GM21786 (cell line): ENCODE measurements at regions not wholly inside any gene's neighbourhood (a gene's known extent, or its start where the extent isn't known, plus 50 kb on each side); places are given as distances from the start of the nearest gene placed in this dataset.

ENCODE experiments used
- ATAC-seq: cut with Tn5 transposase; IDR thresholded peaks from one replicate; pipeline ENCODE4 v1.9.1; 2021; ENCODE audit not compliant: unreplicated experiment

DNA sequence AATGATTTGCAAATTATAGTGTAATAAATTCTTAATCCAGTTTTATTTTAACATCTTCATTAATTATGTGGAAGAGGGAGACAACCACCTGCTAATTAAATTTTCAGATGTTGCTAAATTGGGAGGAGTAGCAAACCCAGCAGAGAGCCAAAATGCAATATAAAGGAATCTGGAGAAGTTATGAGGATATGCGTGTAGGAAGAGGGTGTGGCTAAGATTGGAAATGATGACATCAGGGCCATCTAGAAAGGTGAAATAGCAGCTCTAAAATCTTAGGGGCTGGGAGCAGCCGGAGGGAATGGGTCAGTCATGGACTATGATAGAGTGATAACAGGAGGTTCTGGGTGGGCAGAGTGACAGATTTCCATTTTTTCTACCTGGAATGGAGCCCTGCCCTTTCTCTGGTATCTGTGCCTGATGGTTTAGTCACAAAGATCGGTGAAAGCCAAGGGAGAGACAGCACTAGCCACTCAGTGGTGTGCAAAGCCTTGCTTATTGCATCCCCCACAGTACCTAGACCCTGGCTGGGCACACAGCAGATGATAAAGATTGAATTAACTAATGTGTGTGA lies 379.2 kb upstream of the CELF4 start:
- no peak for ATAC-seq

DNA sequence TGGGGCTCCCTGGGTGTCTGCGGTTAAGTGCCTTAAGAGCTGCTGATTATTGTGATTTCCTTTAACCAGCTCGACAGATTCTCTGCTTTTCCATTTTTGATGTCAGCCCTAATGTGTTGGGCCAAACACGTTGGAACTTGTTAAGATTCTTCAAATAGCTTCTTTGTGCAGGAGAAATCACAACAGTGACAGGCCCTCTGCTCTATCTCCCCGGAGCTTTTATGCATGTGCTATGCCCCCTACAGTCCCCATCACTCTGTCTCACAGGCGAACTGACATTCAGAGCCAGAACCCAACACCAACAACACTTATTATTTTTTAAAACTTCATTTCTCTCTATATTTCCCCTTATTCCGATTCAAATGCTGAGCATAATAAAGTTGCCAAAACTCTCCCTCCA lies 371.7 kb upstream of the CELF4 start:
- no peak for ATAC-seq

DNA sequence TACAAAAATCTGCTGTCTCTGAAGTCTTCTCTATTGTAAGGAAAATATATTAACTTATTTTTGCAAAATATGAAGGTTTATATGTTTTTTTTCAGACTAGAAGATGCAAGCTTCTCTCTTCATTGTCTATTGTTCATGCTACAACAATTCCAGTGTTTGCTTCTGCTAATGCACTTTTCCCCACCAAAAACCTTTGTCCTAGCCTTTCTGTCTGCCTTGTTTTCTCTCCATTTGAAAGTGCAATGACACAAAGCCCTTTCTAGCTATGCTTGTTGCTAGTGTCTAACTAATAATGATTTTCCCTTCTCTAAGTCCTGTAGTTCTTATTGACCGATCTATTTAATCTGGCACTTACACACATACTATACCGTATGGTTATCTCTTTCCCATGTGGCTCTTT lies 369.5 kb upstream of the CELF4 start:
- no peak for ATAC-seq

DNA sequence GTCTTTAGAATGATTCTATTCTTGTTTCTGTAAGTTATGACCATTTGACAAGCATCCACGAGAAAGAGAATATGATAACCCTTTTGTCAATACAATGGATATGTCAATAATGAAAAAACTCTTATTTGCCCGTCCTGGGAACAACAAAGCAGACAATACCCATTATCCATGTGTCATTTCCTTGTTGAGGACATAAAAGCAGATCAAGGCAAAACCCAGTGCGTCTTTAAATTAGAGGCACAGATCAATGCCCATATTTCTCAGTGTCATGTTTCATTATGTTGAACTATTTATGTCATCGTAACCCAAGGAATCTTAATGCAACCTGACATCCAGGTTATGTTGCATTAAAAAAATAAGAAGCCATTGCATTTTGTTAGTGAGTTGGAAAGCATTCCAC lies 365.0 kb upstream of the CELF4 start:
- ATAC-seq = no peak

DNA sequence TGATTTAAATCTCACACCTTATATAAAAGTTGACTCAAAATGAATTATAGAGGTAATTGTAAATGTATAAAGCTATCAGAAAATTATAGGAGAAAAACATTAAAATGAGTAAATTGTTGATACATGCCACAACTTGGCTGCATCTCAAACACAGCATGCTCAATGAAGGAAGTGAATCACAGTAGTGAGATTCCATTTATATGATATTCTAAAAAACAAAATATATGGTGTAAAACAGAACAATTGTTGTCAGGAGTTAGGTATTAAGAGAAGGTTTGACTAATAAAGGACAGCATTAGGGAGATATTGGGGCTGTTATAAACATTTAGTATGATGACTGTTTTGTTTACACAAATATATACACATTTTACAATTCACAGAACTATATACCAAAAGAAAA lies 356.6 kb upstream of the CELF4 start:
- ATAC-seq = no peak

DNA sequence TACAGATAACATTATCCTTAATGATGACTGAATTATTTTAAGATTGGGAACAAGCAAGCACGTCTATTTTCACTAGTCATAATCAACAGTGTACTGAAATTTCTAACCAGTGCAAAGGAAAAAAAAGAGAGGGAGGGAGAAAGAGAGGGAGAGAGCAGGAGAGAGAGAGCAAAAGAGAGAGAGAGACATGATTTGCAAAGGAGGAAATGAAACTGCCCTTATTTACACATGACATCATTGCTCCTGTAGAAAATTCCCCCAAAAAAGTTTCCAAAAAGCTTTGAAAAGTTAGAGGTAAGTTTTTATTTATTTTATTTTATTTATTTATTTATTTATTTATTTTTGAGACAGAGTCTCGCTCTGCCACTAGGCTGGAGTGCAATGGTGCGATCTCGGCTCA lies 355.3 kb upstream of the CELF4 start:
- no peak for ATAC-seq

DNA sequence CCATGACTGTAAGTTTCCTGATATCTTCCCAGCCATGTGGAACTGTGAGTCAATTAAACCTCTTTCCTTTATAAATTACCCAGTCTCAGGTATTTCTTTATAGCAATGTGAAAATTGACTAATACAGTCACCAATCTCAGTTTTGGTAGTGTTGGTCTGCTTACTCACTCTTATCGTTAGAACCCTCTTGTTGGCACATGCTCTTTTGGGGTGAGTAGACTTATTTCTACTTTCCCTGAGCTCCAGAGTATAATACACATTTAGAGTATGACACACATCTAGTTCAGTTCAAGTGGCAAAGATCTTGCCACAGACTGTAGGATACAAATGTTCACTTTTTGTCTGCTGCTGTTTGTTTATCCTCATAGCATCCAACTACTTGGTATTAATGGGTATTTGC lies 347.5 kb upstream of the CELF4 start:
- ATAC-seq = no peak

DNA sequence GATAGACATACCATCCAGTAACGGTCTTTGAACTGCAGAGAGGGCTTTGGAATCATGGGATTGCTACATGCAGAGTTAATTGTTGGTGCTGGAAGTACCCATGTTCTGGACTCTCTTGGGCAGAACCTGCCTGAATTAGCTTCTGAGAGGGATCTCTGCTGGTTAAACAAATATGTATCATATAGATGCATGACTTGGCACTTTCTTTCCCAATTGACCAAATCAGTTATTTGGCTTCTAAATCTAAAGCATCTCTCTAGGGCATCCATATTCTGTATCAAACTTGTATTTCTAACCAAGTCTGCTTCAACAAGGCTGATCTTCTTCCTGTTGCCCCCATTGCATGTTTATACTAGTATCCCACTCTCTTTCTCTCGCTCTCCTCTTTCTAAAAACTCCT lies 336.7 kb upstream of the CELF4 start:
- ATAC-seq = no peak

DNA sequence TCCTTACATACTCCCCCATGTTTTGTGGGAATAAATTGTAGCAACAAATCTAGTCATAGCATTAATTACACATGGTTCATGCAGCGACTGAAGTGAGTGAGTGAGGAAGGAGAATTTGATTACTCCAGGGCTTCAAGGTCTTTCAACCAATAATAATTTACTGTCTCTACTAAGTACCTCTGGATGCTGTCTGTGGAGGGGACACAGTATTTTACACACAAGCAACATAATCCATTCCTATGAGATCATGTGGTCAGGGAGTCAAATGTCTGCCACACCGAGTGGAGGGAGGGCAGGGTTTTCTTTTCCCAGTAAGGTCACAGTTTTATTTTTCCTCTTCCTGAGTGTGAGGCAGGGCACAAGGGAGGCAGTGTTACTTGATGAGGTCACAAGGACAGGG lies 334.7 kb upstream of the CELF4 start:
- no peak for ATAC-seq

DNA sequence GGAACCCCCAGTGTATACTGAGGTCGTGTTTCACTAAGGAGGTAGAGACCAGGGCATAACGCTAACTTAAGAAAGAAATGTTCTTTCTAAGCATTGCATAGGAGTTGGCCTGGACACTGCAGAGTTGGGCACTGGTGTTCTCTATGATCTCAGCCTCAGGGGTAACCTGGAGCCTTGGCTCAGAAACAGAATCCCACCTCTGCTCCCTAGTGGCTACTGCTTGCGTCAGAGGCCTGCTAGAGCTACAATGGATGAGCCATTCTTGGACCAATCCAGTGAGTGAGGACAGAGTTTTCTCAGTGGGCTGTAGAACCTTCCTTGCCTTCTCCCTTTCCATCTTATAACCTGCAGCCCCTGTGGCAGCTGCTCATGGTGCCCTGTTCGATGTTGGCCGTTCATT lies 324.4 kb upstream of the CELF4 start:
- no peak for ATAC-seq

DNA sequence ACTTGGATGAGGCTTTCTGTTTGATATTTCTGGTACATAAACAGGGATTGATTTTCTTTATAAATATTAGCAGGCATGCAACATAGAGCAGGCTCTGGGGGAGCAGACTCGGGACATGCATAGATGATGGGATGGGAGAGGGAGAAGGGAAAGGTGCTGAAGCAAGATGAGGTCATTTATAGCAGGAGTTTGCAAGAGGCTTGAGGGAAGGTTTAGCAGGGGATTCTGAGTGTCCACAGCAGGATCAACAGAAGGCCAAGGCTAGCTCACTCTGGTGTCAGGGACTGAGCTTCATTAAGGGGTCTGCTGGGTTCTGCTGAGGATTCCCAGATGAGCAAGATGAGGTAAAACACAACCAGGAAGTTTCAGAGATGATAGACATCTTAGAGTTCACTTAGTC lies 309.1 kb upstream of the CELF4 start:
- ATAC-seq = no peak

DNA sequence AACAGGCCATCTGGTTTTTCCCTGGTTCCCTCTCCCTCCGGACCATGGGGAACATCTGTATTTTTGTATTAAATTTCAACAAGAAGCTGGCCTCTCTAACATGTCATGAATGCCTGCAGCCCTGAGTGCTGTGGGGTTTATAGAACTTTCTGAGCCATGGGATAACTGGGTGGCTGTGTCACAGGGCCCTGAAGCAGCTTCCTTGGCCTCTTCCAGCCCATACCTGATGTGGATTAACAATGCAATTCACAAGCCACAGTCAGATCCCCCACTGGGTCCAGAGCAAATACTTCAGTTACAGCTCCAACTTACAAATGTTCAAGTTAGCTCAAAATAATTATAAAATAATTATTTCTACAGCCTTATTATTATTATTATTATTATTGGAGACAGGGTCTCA lies 307.8 kb upstream of the CELF4 start:
- no peak for ATAC-seq

DNA sequence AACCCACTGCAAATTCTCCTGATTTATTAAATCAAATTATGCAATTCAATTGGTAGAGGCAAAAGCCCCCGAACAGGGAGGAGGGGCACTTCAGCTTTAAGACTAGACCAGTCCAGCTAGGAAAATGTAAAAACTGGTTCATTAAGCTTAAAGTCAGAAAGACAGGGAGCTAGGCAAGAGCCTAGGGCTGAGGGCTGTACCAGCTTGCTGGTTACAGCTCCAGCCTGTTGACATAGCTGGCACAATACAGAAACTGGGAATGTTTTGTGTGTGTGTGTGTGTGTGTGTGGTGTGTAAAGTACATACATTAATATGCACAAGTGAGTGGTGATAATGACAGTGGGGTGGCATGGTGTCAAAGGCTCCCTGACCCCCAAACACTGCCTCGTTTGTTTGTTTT lies 307.0 kb upstream of the CELF4 start:
- ATAC-seq = no peak

DNA sequence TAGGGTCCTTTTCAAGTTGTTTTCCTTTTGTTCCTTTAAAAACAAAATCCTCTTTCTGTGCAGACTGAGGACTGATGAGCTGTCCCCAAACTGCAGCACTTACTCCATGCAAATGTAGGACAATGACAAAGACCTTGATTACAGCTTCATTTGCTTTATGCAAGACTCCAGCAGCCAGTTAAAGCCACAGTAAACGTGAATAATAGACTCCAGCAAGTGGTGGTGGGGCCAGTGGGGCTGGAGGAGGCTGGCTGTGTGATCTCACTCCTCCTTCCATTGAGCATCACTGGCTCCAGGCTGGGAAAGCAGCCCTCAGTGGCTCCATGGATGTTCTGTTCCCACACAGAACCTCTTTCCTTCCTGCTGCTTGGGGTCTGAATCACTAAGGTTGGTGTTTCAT lies 306.0 kb upstream of the CELF4 start:
- no peak for ATAC-seq

DNA sequence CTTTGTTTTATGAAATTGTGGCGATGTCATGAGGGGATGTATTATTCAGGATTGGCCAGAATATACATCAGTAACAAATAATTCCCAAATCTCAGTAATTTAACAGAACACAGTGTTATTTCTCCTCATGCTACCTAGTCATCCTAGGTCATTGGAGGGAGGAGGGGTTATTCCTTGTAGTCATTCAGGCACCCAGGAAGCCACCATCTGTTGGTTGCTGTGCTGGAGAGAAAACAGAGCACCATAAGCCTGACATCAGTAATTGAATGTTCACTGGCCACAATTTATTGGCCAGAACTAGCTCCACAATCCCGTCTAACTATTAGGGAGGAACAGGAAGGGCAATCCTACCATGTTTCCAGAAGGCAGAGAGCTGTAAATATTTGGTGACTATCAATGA lies 303.5 kb upstream of the CELF4 start:
- no peak for ATAC-seq

DNA sequence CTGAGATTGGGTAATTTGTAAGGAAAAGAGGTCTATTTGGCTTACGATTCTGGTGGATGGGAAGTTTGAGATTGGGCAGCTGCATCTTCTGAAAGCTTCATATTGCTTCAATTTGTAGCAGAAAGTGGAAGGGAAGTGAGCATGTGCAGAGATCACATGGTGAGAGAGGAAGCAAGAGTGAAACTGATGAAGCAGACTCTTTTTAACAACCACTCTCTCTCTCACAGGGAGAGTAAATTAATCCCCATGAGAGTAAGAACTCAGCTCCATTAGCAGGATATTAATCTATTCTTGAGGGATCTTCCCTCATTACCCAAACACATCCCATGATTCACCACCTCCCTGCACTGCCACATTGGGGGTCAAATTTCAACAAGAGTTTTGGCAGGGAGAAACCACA lies 298.5 kb upstream of the CELF4 start:
- ATAC-seq = no peak

DNA sequence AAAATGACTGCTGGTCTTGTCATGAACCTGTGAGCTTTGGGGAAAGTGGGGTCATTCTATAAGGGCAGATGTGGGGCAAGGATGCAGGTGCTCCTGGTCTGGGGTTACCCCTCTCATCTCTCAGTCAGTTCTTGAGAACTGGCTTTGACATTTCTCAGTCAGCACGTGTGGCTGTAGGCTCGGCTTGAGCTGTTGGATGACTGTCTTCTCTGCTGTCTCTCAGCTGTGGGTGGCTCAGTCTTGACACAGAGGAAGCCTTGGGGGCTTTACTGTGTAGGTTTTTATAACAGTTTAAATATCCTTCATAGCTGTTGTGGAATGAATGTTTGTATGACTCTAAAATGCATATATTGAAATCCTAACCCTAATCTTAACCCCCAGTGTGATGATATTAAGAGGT lies 296.4 kb upstream of the CELF4 start:
- no peak for ATAC-seq

DNA sequence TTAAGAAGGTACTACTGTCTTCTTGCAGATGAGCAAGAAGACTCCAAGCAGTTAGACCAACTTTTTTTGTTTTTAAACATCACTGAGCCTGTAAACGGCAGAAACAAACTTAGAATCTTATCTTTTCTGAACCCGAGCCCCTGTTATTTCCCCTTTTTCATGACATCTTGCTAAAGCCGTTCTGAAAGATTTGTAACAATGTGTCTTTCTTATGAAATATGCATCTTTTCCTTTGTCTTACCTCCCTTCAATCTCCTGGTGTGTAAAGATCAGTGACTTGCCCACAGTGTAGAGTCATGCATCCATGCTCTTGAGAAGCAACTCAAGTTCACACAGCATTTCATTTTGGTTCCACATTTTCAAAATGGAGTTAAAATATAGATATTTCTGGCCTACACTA lies 288.8 kb upstream of the CELF4 start:
- ATAC-seq = no peak

DNA sequence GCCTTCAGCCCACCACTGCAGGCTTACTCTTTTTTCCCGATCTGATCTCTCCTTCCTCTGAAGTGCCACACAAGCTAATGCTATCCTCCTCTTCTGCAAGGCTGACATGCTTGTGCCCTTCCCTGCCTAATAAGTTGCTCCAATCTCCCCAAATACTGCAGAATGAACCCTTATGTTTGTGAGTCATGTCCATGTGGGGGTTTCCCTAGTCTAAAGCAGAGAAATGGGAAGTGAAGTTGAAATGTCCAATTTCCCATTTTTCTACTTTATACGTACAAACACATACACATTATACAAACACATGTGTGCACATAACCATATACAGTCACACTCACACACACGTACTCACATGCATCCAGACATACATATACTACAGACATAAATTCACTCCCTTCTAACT lies 288.1 kb upstream of the CELF4 start:
- ATAC-seq = no peak

DNA sequence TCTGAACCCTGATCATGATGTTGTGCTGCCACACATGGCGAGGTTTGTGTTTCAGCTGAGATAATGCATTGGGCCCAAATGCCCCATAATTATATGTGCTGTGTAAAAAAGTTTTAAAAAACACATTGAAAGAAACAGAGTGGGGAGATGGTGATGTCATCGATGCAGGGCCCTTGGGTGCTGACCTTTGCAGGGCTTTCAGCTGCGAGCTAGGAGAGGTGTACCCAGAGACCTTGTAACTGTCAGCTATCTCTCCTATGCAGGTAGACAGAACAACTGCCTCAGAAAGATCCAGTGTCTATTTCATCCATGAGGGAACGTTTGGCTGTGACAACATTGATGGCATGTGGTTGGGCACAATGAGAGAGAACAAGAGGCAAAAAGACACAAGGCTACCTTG lies 286.9 kb upstream of the CELF4 start:
- ATAC-seq = no peak

DNA sequence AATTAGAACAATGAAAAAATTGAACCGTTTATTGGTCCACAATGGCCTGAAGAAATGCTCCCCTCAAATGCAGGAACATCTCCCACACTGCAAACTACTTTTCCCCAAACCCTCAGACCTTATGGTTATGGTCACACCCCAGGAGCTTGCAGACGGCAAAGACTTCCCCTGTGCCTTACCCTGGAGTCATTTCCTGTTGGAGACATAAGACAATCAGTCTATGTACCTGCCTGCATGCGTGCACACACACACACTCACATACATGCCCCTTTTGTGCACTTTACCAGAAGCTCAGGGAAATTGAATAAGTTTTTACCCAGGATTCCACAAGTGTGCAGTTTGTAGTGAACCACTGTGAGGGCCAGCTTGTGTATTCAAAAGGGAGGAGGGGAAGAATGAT lies 281.9 kb upstream of the CELF4 start:
- no peak for ATAC-seq

DNA sequence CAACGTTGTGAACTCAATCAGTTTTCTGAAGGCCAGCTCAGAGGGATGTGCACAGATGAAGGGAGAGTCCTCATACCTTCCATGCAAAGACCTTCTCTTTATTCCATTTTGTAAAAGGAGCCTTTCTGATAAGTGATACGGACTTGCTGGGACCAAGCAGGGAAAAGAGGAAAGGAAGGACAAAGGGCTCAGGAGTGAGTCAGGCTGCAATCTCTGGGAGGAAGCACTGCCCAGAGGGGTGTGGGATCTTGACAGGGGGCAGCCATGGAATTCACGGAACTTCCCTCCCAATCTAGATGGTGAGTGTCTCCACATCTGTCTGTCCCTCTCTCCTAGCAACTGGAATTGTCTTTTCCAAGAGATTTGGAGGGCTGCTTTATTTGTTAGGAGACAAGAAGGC lies 281.4 kb upstream of the CELF4 start:
- no peak for ATAC-seq

DNA sequence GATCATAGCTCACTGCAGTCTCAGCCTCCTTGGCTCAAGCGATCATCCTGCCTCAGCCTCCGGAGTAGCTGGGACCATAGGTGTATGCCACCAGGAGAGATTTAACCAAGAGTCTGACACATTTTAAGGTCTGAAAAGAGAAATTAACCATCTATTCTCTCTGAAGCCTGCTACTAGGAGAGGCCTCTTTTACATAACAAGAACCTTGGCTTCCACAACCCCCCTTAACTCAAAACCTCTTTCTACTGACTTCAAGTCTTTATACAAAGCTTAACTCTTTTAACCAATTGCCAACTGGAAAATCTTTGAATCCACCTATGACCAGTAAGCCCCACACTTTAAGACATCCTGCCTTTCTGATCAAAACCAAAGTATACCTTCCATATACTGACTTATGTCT lies 279.9 kb upstream of the CELF4 start:
- ATAC-seq = no peak
